MM.1S (cell line): ENCODE measurements at regions not wholly inside any gene's neighbourhood (a gene's known extent, or its start where the extent isn't known, plus 50 kb on each side); places are given as distances from the start of the nearest gene placed in this dataset.

Experiments
- CTCF ChIP-seq: fragments of 300-600 bp; sonication (generic); IDR thresholded peaks from 2 replicates; pipeline ENCODE4 v1.5.1; 2016; ENCODE audit warnings: antibody characterized with exemption, low read length, mixed read lengths
- EZH2 ChIP-seq: fragments of 300-600 bp; sonication (generic); optimal IDR thresholded peaks from 2 replicates; pipeline ENCODE3; 2017; ENCODE audit warnings: low read depth, mild to moderate bottlenecking, antibody characterized with exemption, low read length, mixed read lengths

- TF ChIP-seq EZH2, result no peak
- no peak for TF ChIP-seq CTCF
These were observed 55.8 kb upstream of the TMC1 start for GRCh38 chr9:72465593-72465984.
